ENCODE measurements at regions not wholly inside any gene's neighbourhood (a gene's known extent, or its start where the extent isn't known, plus 50 kb on each side); places are given as distances from the start of the nearest gene placed in this dataset.

DNA sequence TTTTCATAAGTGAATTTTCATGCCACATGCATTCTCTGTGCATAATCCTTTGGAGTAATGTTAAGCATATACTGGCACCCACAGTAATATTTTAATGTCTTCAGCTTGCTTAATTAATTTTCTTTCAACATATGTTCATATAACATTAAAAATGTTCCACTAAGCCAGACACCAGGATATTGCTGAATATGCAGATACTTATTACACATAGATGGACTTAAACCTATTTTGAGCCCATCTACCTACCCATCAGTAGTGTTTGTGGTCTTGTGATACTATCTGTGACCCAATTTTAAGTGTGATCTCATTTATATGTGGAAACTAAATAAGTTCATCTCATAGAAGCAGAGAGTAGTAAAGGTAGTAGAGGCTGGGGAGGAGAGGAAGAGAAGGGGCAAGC lies 379.5 kb upstream of the JAG1 start:
- DNase-seq = no peak

DNA sequence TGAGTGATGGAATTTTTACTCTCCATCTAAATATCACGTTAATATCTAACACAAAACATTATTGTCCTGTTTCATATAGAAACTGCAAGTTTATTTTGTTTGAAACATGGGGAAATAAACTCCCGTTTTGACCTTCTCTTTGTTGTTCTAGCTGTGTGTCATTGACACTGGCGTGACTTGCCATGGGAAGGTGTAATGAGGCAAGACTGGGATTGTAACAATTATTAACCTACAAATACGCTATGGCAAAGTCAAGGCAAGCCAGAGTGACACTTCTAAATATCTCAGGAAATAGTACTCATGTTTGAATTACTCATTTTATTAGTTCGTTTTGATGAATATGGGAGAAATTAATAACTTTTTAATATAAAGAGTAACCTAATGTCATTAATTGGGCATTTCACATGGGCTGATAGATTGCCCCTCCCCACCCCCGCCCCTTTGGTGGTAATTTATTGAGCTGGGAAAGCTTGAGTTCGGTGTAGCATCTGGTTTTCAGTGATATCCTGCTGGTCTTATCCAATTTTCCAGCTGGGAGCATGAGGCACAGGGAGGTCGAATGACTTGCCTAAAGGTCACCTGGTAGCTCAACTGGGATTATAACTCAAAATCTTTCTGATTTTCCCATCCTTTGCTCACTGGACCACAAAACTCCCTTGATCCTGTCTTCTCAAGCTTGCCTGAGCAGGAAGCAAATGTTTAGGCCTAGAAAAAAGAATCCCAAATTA lies 380.6 kb upstream of the JAG1 start:
- DNase-seq = no peak

DNA sequence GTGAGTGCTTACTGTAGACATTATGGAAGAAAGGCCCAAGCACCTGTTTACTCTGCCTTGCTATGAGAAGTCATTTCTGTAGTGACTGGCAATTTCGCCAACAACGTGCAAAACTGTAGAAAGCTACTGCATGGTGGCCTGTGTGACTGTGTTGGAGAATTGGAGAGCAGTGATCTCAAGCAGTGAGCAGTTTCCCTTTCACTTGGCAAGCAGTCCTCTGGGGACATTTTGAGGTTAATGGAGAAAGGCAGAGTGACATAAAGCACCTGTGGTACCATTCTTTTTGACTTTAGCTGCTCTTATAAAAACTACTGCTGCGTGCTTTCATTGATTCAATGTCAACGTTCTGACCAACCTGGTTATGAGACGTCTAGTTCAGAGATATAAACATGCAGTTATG lies 382.6 kb upstream of the JAG1 start:
- DNase-seq = no peak

DNA sequence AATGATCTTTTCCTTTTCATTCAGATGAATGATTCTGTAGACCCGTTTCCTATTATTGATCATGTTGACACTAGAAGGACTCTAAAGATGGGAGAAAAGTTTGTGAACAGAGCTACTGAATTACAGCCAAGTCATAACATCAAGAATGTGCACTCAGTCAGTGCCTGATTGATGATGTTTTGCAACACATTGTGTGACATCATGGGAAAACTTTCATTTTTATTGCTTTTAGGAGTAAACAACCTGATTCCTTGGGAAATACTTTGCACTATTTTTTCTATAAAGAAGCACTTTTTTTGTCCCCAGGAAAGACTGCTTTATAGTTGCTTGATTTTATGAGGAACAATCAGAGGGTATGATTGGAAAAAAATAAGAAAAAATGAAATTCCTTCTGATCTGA lies 383.8 kb upstream of the JAG1 start:
- no peak for DNase-seq

DNA sequence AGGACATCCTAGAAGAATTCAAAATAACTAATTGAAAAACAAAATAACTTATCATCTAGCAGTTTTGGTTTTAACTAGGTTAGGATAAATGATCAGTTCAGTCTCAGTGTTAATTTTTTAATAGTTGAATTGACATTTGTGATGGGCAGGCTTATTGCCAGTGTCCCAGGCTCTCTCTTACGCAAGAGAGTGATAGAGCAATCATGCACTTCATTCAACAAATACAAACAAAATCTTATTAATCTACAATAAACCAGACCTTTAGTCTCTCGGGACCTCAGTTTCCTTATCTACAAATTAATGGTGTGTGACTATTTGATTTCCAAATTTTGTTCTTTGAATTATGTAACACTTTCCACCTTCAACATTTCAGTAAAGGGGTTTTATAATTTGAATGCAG lies 385.9 kb upstream of the JAG1 start:
- DNase-seq = no peak

DNA sequence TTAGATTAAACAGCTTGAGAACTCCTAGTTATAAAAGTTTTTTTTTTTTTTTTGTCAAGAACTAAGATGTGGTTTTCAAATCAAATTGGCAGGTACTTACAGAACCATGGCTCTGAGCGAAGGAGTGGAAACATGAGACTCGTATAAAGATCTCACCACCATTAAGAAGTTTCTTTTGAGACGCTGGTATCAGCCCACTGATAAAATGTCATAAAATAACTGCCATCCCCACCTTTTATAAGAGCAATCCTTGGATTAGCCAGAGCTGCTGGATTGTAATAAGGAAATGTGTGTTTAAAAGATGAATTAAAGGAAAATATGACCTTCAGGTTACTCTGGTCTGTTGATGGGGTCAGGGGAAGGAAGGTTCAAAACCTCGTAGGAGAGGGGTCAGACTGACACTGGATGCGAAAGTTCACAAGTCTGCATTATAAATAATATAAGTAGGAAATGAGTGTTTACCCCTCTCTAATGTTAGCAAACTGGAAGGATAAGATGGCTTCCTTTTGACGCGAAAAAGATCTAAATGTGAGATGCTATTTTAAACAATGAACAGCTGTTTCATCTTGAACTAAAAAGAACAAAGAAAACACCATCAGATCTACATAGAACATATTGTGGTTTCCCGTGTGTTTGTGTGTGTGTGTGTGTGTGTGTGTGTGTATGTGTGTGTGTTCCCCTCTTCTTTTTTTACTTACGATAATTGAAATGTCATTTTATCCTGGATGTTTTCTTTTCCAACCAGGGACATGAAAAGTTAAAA lies 386.8 kb upstream of the JAG1 start:
- no peak for DNase-seq

DNA sequence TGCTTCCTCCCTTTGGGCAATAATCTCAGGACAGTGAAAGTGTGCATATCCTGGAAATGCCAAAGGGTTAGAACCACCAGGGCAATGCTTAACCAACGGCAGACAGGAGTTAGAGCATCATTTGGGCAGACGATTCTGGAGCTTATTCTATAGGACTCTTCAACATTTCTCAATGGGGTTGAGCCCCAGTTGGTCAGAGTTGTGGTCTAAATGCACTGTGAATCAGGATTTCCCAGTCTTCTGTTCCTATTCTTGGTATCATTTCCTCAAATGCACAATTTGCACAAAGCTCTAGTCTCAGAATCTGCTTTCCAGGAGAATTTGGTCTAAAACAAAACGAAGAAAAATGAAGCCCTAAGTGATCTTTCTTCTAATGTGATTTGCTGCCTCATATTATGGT lies 389.6 kb upstream of the JAG1 start:
- no peak for DNase-seq

DNA sequence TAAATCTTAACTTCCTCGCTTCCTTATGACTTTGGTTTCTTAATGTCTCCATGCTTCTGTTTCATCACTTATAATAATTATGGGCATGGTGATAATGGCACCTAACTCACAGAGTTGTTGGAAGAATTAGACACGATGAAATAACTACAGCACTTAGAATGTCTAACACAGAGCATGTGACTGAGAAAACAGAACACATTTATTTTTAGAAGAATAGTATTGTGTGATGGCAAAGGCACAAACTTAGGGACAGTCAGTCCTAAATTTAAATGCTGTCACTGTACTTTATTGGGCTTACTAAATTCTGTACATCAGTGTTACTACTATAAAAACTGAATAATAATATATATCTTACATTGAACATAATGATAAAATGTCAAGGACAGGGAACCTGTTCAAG lies 391.1 kb upstream of the JAG1 start:
- no peak for DNase-seq

DNA sequence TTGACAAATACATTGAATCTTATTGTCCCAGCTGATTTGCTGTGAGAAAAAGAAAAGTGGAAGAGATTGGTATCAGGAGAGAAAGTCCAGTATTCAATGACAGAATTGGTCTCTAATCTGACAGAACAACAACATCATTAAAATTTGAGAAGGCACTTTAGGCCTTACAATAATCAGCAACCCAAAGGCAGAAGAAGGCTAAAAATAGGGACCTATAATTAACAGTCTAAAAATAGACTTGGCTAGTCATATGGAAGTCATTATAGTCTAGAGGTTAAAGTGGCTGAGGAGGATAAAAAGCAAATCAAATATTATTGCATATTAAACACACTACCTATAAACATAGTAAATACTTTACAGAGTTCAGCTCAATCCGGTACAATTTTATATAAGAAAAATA lies 393.6 kb upstream of the JAG1 start:
- no peak for DNase-seq

DNA sequence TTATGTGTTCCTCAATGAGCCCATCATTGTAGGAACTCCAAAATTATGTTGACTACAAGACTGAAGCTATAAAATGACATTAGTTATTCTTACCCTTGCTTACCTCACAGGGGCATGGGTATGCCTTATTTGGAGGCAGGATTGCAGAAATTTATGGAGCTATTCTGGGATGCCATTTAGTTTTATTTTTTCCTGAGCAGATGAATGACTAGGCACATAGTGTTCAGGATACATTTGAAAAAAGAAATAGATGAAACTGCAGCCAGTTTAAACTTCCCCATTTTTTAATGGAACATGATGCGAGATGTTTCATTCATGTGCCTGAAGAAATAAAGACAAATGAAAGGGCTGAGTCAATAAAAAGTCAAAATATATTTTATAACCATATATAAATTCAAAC lies 399.2 kb upstream of the JAG1 start:
- no peak for DNase-seq

DNA sequence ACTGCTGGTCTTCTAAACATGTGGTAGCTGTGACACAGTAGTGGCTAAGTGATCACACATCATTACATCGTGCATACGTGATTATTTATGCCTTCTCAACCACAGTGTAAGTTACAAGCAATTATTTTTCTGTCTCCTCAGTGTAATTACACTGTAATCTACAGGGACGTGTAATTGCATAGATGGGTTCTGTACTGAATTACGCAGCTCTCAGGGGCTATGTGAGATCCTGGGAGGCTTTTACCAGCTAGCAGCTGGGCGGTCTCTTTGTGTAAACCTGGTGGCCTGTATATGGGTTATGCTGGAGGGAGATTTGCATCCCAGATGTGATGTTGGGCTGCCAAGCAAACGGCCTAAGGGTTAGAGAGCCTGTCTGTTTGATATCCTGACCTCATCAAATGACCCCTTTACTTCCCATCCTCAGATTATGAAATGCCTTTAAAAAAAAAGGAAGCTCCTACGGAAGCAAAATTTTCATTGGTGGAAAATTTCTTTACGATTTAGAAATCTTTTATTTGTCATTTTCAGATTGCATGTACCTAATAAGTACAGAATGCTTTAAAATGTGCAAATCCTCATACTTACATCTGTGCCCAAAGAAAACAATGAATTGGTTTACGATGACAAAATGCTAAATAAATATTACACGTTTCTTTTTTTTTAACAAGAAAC lies 402.8 kb upstream of the JAG1 start:
- DNase-seq = peak; percentile 75 to 90

DNA sequence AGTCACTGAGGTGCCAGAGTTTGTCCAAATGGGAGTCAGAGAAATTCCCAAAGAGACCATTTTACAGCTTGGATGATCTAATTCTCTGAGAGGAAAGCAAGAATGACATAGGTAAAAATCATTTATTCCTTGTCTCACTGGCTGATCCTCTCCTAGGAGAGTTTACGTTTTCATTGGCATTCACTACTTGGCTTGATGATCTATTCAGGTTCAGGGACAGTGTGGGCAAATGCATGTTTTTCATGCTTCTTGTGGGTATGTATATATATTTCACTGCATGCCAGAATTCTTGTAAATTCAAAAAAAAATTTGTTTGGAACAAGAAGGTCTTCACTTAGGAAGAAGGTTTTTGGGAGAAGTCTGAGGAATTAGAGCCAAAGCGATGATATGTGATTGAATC lies 403.4 kb upstream of the JAG1 start:
- no peak for DNase-seq

DNA sequence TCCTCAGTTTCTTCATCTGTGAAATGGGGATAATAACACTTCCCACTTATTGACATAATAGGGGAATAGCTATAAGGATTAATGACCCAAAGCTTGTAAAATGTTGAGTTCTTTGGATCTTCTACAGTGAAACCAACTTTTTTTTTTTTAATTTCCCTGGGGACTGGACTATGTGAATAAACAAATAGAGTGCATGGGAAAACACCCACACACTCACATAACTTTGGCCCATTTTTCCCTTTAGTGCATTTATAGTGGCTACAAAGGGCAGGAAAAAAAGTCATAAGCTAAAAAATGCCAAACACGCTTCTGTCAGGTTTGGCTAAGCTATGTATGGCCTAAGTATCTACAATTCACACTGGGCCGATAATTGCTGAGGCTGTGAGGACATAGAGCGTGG lies 406.2 kb upstream of the JAG1 start:
- DNase-seq = no peak

DNA sequence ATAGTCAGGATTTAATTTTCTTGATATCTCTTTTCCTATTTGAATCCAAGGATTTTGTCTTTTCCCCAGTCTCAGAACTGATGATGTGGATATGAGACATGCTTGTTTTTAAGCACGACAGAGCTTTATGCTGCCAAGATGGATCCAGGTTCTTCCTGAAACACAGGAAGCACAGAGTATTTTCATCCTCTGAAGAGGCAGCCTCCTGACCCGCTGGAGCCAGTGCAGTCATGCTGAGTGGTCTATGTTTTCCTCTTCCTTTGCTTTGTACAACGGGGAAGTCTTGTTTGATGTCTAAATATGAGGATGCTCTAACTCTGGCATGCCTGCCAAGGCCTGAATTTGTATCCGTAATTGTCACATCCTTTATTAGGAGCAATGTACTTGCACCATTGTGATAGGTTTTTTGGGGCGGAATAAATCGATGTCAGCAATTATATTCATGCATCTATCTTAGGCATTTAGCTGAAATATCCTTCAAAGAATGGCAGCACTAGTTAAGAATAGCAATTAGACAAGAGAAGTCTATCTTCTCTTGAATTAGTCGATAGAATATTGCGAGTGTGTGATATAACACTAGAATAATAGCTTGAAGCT lies 407.1 kb upstream of the JAG1 start:
- no peak for DNase-seq

DNA sequence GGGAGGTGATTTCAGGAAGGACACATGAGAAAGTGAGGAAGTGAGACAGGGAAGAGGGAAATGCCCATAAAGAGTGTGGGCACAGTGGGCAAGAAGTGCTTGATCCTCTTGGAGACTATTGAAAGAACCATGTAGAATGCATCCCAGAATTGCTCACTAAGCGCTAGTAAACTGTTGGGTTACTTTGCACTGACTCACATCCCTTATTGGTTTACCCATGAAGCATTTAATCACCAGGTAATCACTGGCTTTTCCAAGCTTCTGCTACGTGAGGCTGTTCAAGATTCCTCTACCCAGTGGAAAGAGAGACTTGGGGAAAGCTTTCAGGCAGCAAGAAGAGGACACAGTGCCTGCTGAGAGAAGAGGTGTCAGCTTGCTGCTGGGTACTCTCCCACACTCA lies 410.0 kb upstream of the JAG1 start:
- DNase-seq = no peak

DNA sequence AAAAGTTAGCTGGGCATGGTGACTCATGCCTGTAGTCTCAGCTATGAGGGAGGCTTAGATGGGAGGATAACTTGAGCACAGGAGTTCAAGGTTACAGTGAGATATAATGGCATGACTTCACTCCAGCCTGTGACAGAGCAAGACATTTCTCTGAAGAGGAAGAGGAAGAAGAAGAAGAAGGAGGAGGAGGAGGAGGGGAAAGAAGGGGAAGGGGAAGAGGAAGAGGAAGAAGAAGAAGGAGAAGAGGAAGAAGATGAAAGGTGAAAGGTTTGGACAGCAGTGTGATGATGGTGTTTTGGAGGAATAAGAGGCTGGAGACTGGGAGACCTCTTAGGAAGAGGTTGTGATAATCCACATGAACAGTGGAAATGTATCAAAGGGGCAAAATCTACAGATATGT lies 410.7 kb upstream of the JAG1 start:
- DNase-seq = no peak

DNA sequence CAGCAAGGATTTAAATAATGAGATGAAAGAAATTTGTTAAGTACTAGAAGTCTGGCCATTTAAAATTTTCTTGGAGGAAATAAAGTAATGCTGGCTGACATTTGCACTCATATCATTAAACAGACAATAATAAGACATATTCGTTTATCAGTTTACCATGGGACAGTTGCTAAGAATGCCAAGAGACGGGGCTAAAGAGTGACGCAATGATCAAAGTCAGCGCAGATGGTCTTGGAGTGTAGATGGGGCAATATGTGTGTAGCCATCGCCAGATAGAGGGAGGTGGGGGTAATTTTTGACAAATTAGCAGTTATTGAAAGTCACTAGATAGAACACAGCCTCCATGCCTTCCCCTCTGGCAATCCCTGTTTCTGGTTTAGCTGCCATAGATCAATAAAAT lies 413.2 kb upstream of the JAG1 start:
- no peak for DNase-seq

DNA sequence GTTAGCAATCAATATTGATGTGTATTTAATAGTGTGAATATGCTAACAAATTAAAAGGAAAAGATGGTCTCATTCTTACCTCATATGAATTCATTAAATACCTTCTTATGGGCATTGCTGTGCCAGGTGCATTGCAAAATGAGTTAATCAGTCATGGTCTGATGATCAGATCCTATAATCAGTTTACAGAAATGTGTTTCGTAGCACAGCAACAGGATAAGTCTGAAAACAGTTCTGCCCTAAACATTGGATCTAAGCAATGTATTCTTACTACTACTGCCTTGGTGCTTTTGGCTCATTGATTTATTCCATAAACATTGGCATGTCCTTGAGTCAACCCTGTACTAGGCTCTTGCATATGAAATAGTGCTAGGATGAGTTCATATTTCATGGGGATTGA lies 417.0 kb upstream of the JAG1 start:
- peak in 1 of 2 experiments; percentile 5 for DNase-seq

DNA sequence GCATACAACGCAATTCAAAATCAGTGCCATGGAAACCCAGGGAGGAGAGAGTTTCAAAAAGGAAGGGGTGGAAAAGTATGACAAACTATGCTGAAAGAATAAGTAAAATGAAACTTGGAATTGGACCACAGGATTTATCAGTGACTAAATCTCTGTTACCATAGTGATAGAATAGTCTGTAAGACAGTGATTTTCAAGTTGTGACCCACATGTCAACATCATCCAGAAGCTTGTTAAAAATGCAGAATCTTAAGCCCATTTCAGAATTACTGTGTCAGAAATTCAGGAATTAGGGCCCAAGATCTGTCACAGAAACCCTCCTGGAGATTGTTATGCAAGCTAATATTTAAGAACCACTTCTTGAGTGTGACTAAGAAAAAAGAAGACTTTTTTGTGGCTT lies 417.7 kb upstream of the JAG1 start:
- DNase-seq = no peak

DNA sequence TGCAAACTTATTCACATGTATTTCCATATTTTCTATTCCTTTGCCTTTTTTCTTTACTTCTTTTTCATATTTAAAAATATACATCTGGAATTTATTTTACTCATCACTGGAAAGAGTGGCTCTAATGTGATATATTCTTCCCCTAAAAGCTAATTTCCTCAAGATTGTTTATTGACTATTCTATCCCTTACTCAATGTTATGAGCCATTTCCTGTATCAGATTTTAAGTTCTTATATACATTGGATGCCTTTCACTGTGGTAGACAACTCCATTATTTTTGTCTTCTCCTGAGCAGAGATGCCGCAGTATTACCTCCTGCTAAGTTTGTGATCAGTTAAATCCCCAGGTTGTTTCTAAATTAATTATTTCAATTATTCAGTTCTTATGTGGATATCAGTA lies 418.4 kb upstream of the JAG1 start:
- DNase-seq = no peak

DNA sequence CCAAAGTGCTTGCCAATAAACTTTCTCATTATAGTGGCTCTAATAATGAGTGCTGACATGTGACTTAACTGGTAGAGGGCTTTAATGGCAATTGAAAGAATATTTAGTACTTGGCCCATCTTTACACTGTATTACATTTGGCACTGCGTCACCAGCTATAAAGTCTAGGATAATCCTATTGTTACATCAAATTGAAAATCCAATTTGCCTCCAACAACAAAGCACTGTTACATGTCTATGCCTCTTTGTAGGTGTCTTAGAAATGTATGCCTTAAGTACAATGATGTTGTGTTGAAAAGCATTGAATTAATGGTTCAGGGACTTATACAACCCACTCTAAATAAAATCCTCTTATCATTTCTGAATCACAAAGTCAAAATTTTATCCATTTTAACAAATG lies 420.4 kb upstream of the JAG1 start:
- DNase-seq = no peak

DNA sequence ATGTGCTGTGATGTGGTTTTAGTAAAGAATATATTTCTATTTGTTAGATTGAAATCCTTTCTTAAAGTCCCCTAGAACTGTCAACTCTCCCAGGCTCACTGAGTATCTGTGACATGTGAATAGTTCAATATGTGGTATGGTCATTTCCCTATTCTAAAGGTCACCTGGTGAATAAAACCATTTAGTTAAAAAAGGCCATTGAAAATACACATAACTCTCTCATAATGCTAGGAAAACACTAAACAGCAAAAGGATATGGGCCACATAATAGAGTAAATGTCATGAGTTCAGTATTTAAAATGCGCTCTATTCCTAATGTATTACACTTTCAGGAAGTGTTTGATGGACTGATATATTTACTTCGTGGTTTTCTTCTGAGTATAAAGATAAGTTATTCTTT lies 420.9 kb upstream of the JAG1 start:
- DNase-seq = no peak

DNA sequence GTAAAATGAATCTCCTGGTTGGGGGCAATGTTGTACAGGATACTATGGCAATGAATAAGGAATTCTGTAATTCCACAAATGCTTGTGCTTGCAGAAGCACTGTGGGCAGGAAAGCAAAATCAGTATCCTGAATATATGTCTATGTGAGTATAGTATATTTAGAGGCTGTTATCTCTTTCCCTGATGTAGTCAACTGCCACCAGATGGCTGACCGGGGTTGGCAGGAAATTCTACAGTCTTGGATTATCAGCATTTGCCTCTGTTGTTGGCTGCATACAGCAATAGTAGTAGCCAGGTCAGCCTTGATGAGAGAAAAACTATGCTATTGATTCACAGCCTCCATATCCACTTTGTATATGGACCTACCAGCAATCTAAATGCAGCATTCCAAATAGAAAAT lies 425.1 kb upstream of the JAG1 start:
- peak in 1 of 2 experiments; percentile 18 for DNase-seq

DNA sequence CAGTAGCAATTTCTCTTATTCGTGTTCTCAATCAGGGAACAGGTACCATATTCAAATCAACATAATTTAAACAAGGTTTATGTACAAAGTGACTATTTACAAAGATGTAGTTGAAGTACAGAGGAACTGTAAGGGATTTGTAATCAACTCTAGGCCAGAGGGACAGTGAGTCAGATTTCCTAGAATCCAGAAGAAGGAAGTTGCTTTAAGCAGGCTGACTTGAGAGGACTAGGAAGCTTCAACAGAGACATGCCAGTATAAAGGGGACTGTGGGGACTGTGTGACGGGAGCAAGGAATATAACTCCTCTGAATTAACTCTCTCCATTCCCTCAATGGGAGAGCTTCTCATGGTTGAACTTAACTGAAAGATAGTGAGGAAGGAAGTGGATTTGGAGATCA lies 427.4 kb upstream of the JAG1 start:
- DNase-seq = no peak
